ENCODE measurements at regions not wholly inside any gene's neighbourhood (a gene's known extent, or its start where the extent isn't known, plus 50 kb on each side); places are given as distances from the start of the nearest gene placed in this dataset.

DNA sequence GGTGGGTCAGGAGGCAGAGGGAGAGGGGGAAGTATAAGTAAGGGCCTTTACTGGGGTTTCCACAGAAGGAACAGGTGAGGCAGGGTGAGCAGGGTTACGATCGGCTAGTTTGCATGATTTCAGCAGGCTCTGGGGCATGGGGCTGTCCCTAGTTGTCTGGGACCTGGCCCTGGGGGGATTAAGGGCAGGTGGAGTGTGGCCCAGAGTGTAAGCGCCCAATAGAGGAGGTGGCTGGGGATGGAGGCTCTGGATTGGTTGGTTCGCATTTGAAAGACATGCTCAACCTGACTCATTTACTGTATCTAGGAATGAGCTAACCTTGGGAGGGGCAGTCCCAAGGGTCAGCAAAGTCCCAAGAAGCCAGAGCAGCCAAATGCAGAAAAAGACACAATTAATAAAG lies 230.3 kb downstream of the MAP2K4 start:
- TF ChIP-seq, protein P1, sequence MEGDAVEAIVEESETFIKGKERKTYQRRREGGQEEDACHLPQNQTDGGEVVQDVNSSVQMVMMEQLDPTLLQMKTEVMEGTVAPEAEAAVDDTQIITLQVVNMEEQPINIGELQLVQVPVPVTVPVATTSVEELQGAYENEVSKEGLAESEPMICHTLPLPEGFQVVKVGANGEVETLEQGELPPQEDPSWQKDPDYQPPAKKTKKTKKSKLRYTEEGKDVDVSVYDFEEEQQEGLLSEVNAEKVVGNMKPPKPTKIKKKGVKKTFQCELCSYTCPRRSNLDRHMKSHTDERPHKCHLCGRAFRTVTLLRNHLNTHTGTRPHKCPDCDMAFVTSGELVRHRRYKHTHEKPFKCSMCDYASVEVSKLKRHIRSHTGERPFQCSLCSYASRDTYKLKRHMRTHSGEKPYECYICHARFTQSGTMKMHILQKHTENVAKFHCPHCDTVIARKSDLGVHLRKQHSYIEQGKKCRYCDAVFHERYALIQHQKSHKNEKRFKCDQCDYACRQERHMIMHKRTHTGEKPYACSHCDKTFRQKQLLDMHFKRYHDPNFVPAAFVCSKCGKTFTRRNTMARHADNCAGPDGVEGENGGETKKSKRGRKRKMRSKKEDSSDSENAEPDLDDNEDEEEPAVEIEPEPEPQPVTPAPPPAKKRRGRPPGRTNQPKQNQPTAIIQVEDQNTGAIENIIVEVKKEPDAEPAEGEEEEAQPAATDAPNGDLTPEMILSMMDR (IDR thresholded peaks at IDR 0.05): no peak
- H3K4me3 ChIP-seq: no peak overlapping the region
- H3K4me1 ChIP-seq: peaks cover 0 to 3% of the 10 kb centered on the region in 2 donors
- H3K27me3 ChIP-seq: no peaks in the 10 kb centered on the region
- intact Hi-C loops (cut with DNase I): no loop called here
- H3K9me3 ChIP-seq: no peaks in the 10 kb centered on the region
- DNase-seq (ENCODE audit: low spot score in 2 of 2): no peak
- H3K36me3 ChIP-seq: no peaks in the 10 kb centered on the region
- no peak overlapping the region for H3K27ac ChIP-seq

DNA sequence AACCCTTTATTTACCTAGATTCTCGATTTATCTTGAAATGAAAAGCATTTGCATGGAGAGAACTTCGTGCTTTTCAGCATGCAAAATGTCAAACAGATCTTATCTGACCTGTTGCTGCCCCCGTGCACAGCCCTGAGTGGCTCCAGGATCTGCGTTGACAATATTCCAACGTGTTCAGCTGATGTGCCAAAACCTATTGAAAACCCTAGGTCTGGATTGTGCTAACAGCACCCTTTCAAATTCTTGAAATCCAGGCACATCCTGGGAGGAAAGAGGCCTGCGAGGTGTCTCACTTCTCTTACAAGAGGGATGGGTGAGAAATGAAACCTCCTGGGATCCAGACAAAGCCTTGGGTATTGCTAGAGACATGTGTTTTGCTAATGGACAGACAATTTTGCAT lies 231.8 kb downstream of the MAP2K4 start:
- TF ChIP-seq, protein P1 (IDR thresholded peaks at IDR 0.05): no peak
- H3K27me3 ChIP-seq: no peaks in the 10 kb centered on the region
- H3K9me3 ChIP-seq: no peaks in the 10 kb centered on the region
- H3K4me3 ChIP-seq: no peak overlapping the region
- peaks cover 0 to 10% of the 10 kb centered on the region in 2 donors for H3K4me1 ChIP-seq
- H3K36me3 ChIP-seq: no peaks in the 10 kb centered on the region
- no peak for DNase-seq (ENCODE audit: low spot score in 2 of 2)
- H3K27ac ChIP-seq: peak overlapping the region; percentile 0 to 2
- intact Hi-C loops (cut with DNase I): loop anchor here (2.0 kb wide), 1 partner anchor 490 kb away; no protein-coding TSS in a partner anchor

DNA sequence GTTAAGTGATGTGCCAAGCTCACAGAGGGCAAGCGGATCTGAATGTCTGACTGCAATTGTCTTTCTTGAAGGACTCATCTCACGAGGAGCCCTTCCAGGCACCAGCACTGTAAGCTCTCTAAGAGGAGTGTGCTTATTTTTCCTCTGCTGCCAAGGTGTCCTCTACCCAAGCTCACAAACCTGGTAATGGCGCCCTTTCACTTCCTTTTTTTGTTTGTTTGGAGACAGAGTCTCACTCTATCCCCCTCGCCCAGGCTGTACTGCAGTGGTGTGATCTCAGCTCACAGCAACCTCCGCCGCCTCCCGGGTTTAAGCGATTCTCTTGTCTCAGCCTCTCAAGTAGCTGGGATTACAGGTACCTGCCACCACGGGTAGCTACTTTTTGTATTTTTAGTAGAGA lies 233.8 kb downstream of the MAP2K4 start:
- no peaks in the 10 kb centered on the region for H3K27me3 ChIP-seq
- H3K4me3 ChIP-seq: no peak overlapping the region
- no peak overlapping the region for H3K27ac ChIP-seq
- H3K9me3 ChIP-seq: no peaks in the 10 kb centered on the region
- no peak for DNase-seq (ENCODE audit: low spot score in 2 of 2)
- H3K4me1 ChIP-seq: peaks cover 0 to 10% of the 10 kb centered on the region in 2 donors
- intact Hi-C loops (cut with DNase I): no loop called here
- no peaks in the 10 kb centered on the region for H3K36me3 ChIP-seq
- TF ChIP-seq, protein P1 (IDR thresholded peaks at IDR 0.05): no peak

DNA sequence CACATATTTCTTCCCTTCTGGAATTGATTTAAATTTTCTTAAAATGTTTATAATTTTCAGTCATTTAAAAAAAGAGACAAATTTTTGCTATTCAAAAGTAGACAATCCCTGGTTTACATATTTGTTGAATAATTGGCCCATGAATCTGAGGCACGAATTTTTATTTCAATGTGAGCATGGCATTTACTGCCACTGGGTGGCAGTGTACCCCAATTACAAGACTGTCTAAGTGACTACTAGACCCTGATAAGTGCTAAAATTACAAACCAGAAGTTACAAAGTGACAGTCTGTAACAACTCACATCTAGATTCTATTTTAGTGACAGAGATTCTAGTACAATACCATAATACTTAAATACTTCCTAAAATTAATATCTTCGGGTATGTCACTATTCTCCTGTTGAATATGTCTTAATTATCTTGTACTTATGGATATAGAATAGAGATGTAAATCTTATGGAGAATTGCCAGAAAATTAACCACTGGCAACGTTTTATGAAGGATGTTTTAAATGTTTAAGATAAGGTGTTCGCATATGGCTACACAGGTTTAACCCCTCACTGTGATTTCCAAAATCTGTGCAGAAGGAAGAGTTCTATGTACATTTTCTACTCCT lies 235.8 kb downstream of the MAP2K4 start:
- intact Hi-C loops (cut with DNase I): loop anchor here (1.0 to 5.0 kb wide), 5 partner anchors 74 to 746 kb away; partner anchors contain the start of gene MYOCD
- Histone ChIP-seq H3K4me3 (peak overlapping the region in 1 of 2 donors; percentile 0), H3K27ac (no peak overlapping the region), H3K9me3 (no peaks in the 10 kb centered on the region), H3K4me1 (peaks cover 0 to 10% of the 10 kb centered on the region in 2 donors), H3K27me3 (no peaks in the 10 kb centered on the region), H3K36me3 (no peaks in the 10 kb centered on the region)
- TF ChIP-seq, protein P1 (IDR thresholded peaks at IDR 0.05): peak; percentile 62 to 87 (median 82)
- peak in 1 of 2 donors; percentile 70 for DNase-seq (ENCODE audit: low spot score in 2 of 2)

DNA sequence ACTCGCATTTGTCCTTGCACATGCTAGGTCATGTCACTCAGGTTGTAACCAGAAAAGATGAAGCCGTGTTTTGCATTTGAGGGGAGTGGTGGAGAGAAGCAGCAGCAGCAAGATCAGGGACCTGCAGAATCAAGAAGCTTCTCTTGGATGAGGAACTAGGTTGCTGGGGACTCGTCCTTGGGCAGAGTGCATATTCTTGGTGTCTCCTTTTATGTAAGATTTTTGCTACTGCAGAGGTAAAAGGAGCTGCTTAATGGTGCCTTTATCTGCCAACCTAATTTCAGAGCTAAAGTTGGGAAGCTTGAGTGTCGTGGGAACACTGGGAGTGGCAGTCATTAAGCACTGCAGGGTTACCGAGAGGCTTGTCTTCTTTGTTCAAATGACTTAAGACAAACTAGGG lies 236.5 kb downstream of the MAP2K4 start:
- no peak overlapping the region for H3K27ac ChIP-seq
- H3K27me3 ChIP-seq: no peaks in the 10 kb centered on the region
- H3K9me3 ChIP-seq: no peaks in the 10 kb centered on the region
- intact Hi-C loops (cut with DNase I): loop anchor here (2.0 to 5.0 kb wide), 4 partner anchors 75 to 745 kb away; no protein-coding TSS in a partner anchor
- no peak for DNase-seq (ENCODE audit: low spot score in 2 of 2)
- peaks cover 0 to 10% of the 10 kb centered on the region in 2 donors for H3K4me1 ChIP-seq
- no peaks in the 10 kb centered on the region for H3K36me3 ChIP-seq
- TF ChIP-seq, protein P1 (IDR thresholded peaks at IDR 0.05): no peak
- peak overlapping the region in 1 of 2 donors; percentile 0 for H3K4me3 ChIP-seq
